Fibroblast of villous mesenchyme (primary cell): ENCODE measurements at regions not wholly inside any gene's neighbourhood (a gene's known extent, or its start where the extent isn't known, plus 50 kb on each side); places are given as distances from the start of the nearest gene placed in this dataset.

Experiments
- DNase-seq: peaks from one replicate; pipeline ENCODE4 v3.0.0-alpha.2; 2010; ENCODE audit warnings: low read depth
- H3K4me3 ChIP-seq: 2 replicates; pipeline ENCODE4 v1.5.1; 2011; ENCODE audit warnings: low read depth, mild to moderate bottlenecking, low read length
- TF ChIP-seq, protein P1 (sequence below): IDR thresholded peaks from 2 replicates; pipeline ENCODE4 v1.5.1; 2012; ENCODE audit warnings: low read depth, mild to moderate bottlenecking, low read length; ENCODE audit not compliant: insufficient read depth

DNA sequence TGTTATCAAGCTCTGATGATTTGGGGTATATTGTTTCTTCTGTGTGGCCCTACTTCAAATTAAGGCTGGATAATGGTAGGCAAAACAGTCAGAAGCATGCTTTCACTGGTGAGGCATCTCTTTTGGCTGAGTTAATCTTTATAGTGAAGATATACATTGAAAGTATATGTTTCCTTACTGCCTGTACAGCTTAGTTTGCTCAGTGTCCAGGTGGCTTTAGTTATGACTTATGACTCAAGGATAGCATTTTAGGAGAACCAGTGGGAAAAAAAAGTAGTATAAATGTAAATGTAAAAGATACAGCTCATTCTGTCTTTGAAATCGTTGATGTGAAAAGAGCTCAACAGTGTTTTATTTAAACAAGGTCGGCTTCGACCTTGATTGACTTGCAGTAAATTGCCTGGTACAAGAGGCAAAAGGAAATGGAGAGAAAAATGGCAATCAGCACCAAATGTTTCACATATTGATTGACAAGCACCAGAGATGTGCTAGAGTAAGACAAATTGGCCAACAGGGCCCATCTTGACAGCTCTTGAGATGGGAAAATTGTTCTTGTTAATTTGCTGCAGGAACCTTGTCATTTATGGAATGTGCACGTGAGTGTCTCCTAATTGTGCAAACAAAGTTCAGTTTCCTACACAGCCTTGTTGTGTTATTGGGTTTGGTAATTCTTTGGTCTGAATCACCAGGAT is 447.4 kb upstream of the WWC1 start:
- DNase-seq = no peak
- H3K4me3 ChIP-seq = no peak overlapping the region
- TF ChIP-seq, protein P1, sequence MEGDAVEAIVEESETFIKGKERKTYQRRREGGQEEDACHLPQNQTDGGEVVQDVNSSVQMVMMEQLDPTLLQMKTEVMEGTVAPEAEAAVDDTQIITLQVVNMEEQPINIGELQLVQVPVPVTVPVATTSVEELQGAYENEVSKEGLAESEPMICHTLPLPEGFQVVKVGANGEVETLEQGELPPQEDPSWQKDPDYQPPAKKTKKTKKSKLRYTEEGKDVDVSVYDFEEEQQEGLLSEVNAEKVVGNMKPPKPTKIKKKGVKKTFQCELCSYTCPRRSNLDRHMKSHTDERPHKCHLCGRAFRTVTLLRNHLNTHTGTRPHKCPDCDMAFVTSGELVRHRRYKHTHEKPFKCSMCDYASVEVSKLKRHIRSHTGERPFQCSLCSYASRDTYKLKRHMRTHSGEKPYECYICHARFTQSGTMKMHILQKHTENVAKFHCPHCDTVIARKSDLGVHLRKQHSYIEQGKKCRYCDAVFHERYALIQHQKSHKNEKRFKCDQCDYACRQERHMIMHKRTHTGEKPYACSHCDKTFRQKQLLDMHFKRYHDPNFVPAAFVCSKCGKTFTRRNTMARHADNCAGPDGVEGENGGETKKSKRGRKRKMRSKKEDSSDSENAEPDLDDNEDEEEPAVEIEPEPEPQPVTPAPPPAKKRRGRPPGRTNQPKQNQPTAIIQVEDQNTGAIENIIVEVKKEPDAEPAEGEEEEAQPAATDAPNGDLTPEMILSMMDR = no peak

DNA sequence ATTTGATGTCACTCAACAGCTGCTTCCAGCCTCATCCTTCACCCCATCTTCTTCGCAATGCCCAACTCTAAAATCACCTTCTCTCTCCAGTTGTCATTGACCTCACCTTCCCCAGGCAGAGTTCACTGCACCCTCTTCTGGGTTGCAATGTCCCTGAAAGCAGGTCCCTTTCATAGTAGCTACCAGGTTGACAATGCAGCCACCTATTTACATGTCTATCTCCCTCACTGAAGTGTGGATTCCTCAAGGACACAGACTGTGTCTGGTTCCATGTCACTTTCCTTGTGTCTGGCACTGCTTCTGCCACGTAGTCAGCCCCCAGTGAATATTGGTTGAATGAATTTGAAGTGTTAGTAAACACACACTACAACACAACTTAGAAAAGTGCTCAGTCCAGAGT is 445.5 kb upstream of the WWC1 start:
- no peak overlapping the region for H3K4me3 ChIP-seq
- TF ChIP-seq, protein P1 = no peak
- no peak for DNase-seq

DNA sequence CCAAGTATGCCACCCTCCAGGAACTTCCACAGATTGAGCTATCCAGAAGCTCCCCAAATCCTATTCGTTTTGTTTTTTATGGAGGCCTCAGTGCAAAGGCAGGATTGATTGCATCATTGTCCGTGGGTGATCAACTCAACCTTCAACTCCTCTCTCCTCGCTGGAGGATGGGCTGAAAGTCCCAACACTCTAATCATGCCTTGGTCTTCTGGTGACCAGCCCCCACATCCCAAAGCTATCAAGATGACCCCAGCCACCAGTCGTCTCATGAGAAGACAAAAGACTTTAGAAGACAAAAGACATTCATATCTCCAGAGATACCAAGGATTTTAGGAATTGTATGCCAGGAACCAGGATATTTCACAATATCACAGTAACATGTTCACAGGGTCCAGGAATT is 441.6 kb upstream of the WWC1 start:
- no peak overlapping the region for H3K4me3 ChIP-seq
- DNase-seq = no peak
- TF ChIP-seq, protein P1 = no peak

DNA sequence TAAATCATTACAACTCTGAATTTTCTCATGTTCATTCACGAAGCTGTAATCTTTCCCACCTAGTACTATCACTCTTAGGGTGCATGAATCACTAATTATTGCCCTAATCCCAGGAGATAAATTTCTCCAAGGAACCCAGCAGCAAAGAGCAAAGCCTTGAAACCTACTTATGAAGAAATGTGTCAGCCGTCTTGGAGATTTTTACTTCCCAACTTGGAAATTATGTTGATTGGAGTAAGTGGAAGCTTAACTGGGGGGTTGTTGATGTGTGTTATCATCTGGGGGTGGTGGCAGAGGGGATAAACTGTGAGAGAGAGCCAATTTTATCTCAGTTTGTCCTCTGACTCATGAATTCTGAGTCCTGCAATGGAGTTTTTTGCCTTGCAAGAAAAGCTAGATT is 440.5 kb upstream of the WWC1 start:
- peak; percentile 20 for DNase-seq
- H3K4me3 ChIP-seq = no peak overlapping the region
- TF ChIP-seq, protein P1 = no peak

DNA sequence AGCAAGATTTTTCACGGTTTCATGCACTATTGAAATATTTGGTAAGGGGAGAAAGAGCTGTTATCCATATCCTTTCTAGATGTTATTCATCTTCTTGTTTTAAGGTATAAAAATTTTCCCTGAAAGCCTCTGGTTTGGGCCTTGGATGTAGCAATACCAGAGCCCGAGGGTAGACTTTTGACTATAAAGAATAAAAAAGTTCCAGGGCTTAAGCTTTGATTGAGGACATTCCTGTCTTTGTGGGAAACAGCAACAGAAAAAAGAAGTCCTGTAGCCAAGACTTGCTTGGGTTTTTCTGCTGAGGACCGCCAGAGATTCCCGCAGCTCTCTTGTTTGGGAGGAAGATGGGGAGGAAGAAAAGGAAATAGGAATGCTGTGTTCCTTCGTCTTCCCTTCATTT is 440.0 kb upstream of the WWC1 start:
- H3K4me3 ChIP-seq = no peak overlapping the region
- TF ChIP-seq, protein P1 = no peak
- DNase-seq = no peak

DNA sequence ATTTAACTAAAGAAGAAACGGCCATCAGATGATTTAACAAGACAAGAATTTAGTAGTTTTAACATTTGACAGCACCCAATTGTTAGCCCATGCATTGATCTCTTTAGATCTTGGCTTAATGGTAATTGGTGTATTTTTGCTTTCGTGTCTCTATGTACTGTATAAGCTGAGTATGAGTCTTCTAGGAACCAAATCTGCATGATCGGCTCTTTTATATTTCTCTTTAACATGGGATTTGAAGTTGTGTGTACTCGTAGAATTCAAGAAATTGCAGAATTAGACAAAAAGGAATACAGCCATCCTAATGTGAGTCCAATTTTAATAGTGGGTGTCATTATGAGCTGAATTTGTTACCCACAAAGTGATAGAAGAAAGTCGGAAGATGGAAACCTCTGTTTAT is 438.9 kb upstream of the WWC1 start:
- no peak overlapping the region for H3K4me3 ChIP-seq
- TF ChIP-seq, protein P1 = no peak
- DNase-seq = no peak

DNA sequence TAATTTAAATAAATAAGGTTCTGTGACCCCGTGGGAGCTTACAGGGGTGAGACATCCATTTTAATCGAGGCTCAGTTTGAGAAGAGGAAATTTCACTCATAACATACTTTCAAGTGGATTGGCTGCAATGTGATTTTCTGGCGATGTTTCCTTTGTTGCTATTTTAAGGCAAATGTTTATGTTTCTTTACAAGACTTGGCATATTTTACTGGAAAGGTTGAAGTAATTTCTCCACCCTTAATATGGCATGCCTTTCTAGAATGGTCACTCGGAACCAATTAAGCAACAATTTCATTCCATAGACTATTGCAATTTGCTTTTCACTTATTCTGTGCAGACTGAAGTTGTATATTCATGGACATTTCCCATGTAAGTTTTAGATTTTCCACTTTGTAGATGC is 438.0 kb upstream of the WWC1 start:
- peak; percentile 21 for DNase-seq
- H3K4me3 ChIP-seq = no peak overlapping the region

More for the DNA sequence above, 438.0 kb upstream of the WWC1 start:
- TF ChIP-seq, protein P1 = no peak
